ENCODE measurements at regions not wholly inside any gene's neighbourhood (a gene's known extent, or its start where the extent isn't known, plus 50 kb on each side); places are given as distances from the start of the nearest gene placed in this dataset.

DNA sequence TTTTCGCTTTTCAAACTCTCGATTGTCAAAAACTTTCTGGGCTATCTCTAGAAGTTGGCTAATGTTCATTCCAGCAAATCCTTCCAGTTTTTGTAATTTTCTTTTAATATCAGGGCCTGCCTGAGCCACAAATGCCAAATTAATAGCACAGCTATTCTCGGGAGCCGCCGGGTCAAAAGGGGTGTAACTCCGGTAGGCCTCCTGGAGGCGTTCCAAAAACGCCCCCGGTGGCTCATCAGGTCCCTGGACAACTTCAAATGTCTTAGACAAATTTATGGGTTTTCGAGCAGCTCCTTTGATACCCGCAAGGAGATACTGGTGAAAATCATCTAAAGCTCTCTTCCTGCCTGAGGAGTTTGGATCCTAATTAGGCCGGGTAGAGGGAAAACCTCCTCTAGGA lies 117.9 kb upstream of the PZP start:
- TF ChIP-seq, protein P1, sequence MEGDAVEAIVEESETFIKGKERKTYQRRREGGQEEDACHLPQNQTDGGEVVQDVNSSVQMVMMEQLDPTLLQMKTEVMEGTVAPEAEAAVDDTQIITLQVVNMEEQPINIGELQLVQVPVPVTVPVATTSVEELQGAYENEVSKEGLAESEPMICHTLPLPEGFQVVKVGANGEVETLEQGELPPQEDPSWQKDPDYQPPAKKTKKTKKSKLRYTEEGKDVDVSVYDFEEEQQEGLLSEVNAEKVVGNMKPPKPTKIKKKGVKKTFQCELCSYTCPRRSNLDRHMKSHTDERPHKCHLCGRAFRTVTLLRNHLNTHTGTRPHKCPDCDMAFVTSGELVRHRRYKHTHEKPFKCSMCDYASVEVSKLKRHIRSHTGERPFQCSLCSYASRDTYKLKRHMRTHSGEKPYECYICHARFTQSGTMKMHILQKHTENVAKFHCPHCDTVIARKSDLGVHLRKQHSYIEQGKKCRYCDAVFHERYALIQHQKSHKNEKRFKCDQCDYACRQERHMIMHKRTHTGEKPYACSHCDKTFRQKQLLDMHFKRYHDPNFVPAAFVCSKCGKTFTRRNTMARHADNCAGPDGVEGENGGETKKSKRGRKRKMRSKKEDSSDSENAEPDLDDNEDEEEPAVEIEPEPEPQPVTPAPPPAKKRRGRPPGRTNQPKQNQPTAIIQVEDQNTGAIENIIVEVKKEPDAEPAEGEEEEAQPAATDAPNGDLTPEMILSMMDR (IDR thresholded peaks at IDR 0.05; ENCODE audit: poor library complexity, severe bottlenecking) = no peak
- TF ChIP-seq RAD21 (conservative IDR thresholded peaks at IDR 0.05) (no peak), POLR2AphosphoS5 (IDR thresholded peaks at IDR 0.05) (no peak), EZH2 (IDR thresholded peaks at IDR 0.05; ENCODE audit: borderline replicate concordance, insufficient read depth, low read length, poor library complexity, severe bottlenecking) (no peak)
